K562 (cell line): ENCODE measurements at regions not wholly inside any gene's neighbourhood (a gene's known extent, or its start where the extent isn't known, plus 50 kb on each side); places are given as distances from the start of the nearest gene placed in this dataset.
"Not testable (repeated sequence)": the region's sequence is repeated elsewhere in the genome, so short reads cannot be mapped to it uniquely, and the experiment has no call there.

Experiments
- ATAC-seq: fragments of 200-7000 bp; cut with Tn5 transposase; 3 replicates; pipeline ENCODE4 v1.9.1; 2020; ENCODE audit warnings: moderate library complexity
- BruUV-seq: library from RNA; stranded (reverse); fragments of 400-500 nt; replicated peaks from 2 replicates; lab custom pipeline; 2021; lab: Mats Ljungman, UMichigan
- CTCF ChIA-PET: fragments of 300-600 bp; formaldehyde crosslinking; extraction: SDS; loops from one replicate; lab custom pipeline; 2021; ENCODE audit warnings: low intra/inter-chr PET ratio; lab: Yijun Ruan, JAX
- POLR2A ChIA-PET: fragments of 300-600, 350-650 bp; sonication (Branson Sonifier 250); formaldehyde crosslinking; extraction: SDS; loops from one replicate; lab custom pipeline; 2021; ENCODE audit warnings: antibody characterized with exemption, inconsistent platforms; lab: Yijun Ruan, JAX
- DNase-seq, 4 experiments: peaks; one replicate each; pipeline versions ENCODE4 v3.0.0 to v3.0.0-alpha.2; 2011 to 2018; ENCODE audit warnings: low spot score in 3 of 4, mixed read lengths in 3 of 4; ENCODE audit errors: extremely low read depth in 1 of 4
- FAIRE-seq: peaks from 2 replicates; lab custom pipeline; 2011; peaks lifted over from hg19 to GRCh38; lab: Jason Lieb, UNC
- H2AFZ ChIP-seq: 2 replicates; pipeline ENCODE4 v1.6.0; 2011; ENCODE audit warnings: low read depth, low read length, control low read depth, inconsistent platforms
- H3K27ac ChIP-seq: fragments of 200-600 bp; 3 replicates; pipeline ENCODE4 v1.8.0; 2011; ENCODE audit warnings: low read depth, mild to moderate bottlenecking, control low read depth, inconsistent platforms, low read length, moderate library complexity, mixed read lengths; ENCODE audit errors: extremely low read depth
- H3K27me3 ChIP-seq, 2 experiments: fragments of 300-600 bp in 1 of 2; 2 replicates in 1 of 2; 3 replicates in 1 of 2; pipeline versions ENCODE4 v1.6.0 to v1.8.0; 2011; ENCODE audit warnings: inconsistent platforms in 2 of 2, low read length in 2 of 2, mild to moderate bottlenecking in 1 of 2, mixed read lengths in 1 of 2, moderate library complexity in 1 of 2; ENCODE audit not compliant: control insufficient read depth in 2 of 2, insufficient read depth in 2 of 2
- H3K36me3 ChIP-seq: fragments of 300-600 bp; 3 replicates; pipeline ENCODE4 v1.8.0; 2011; ENCODE audit warnings: mild to moderate bottlenecking, low read length, inconsistent platforms; ENCODE audit not compliant: control insufficient read depth, insufficient read depth
- H3K4me1 ChIP-seq, 2 experiments: fragments of 200-600 bp in 1 of 2; replicated peaks in 1 of 2; 2 replicates in 1 of 2; 3 replicates in 1 of 2; pipeline versions ENCODE4 v1.5.1 to v1.8.0; 2011; ENCODE audit warnings: inconsistent platforms in 2 of 2, low read length in 2 of 2, mild to moderate bottlenecking in 1 of 2, mixed read lengths in 1 of 2, moderate library complexity in 1 of 2; ENCODE audit not compliant: control insufficient read depth in 2 of 2, insufficient read depth in 2 of 2
- H3K4me2 ChIP-seq: 2 replicates; pipeline ENCODE4 v1.6.1; 2011; ENCODE audit warnings: low read length, control low read depth, inconsistent platforms, mixed read lengths; ENCODE audit not compliant: insufficient read depth
- H3K4me3 ChIP-seq: fragments of 200-600 bp; sonication (generic), shearing (Covaris generic); 2 replicates; pipeline ENCODE4 v1.5.1; 2016; ENCODE audit warnings: control low read depth, inconsistent platforms
- H3K79me2 ChIP-seq: fragments of 200-600 bp; 3 replicates; pipeline ENCODE4 v1.8.0; 2011; ENCODE audit warnings: low read length, inconsistent platforms; ENCODE audit not compliant: control insufficient read depth, insufficient read depth
- H3K9ac ChIP-seq, 2 experiments: 2 replicates each; pipeline versions ENCODE4 v1.6.0 to v1.6.1; 2011; ENCODE audit warnings: low read depth in 2 of 2, low read length in 2 of 2, control low read depth in 1 of 2, inconsistent platforms in 1 of 2, mild to moderate bottlenecking in 1 of 2, mixed read lengths in 1 of 2; ENCODE audit not compliant: insufficient read depth in 1 of 2
- H3K9me1 ChIP-seq: one replicate; pipeline ENCODE4 v1.6.0; 2011; ENCODE audit warnings: inconsistent platforms, mild to moderate bottlenecking, low read length, moderate library complexity; ENCODE audit not compliant: control insufficient read depth, insufficient read depth
- H3K9me3 ChIP-seq: replicated peaks from 2 replicates; pipeline ENCODE4 v1.5.1; 2011; ENCODE audit warnings: low read depth, low read length, inconsistent platforms; ENCODE audit not compliant: control insufficient read depth, insufficient read depth
- H4K20me1 ChIP-seq: replicated peaks from 2 replicates; pipeline ENCODE4 v1.6.1; 2011; ENCODE audit warnings: low read length, inconsistent platforms, mixed read lengths; ENCODE audit not compliant: control insufficient read depth, insufficient read depth
- CEBPG ChIP-seq, 3 experiments: fragments of 200-800 bp in 1 of 3; sonication (Bioruptor generic) in 1 of 3; sonication (generic) in 1 of 3; formaldehyde crosslinking in 1 of 3; IDR thresholded peaks in 2 of 3; conservative IDR thresholded peaks in 1 of 3; 2 replicates each; pipeline versions ENCODE4 v1.6.1 to v1.8.0; 2016 to 2022; ENCODE audit warnings: missing compliant biosample characterization in 2 of 3, missing genetic modification characterization in 2 of 3, mild to moderate bottlenecking in 1 of 3, missing genetic modification reagents in 1 of 3
- FOXO4 ChIP-seq: fragments of 450-650 bp; formaldehyde crosslinking; IDR thresholded peaks from 2 replicates; pipeline ENCODE4 v1.4.0; 2020; ENCODE audit warnings: mild to moderate bottlenecking, moderate library complexity
- HMG20A ChIP-seq: fragments of 450-650 bp; formaldehyde crosslinking; conservative IDR thresholded peaks from 2 replicates; pipeline ENCODE4 v1.4.0; 2020; ENCODE audit warnings: mild to moderate bottlenecking, mixed read lengths
- MYNN ChIP-seq, 2 experiments: sonication (generic); formaldehyde crosslinking in 1 of 2; IDR thresholded peaks; 2 replicates each; pipeline versions ENCODE4 v1.5.0 to v1.6.1; 2016 to 2020; ENCODE audit warnings: antibody characterized with exemption in 1 of 2, missing genetic modification reagents in 1 of 2
- RNF219 ChIP-seq: fragments of 250-450 bp; sonication (Bioruptor Pico); IDR thresholded peaks from 2 replicates; pipeline ENCODE4 v1.5.0; 2022; ENCODE audit warnings: mild to moderate bottlenecking
- ZNF316 ChIP-seq: fragments of 450-650 bp; IDR thresholded peaks from 2 replicates; pipeline ENCODE4 v1.6.1; 2016
- WGBS: fragments of 100-300 bp; shearing (Covaris generic); methylation state at CpG from one replicate; pipeline ENCODE4 v1.1.6; 2016; ENCODE audit warnings: low coverage, mixed read lengths; ENCODE audit not compliant: insufficient coverage; ENCODE audit errors: missing lambda C conversion rate; 5-methylcytosine and 5-hydroxymethylcytosine counted together
- in situ Hi-C: fragments of 300-500 bp; cut with MboI; formaldehyde crosslinking; loops from 4 replicates; pipeline ENCODE4 v1.15.0; 2018; ENCODE audit warnings: inconsistent platforms, mixed read lengths
- intact Hi-C: fragments of 100-400 bp; cut with micrococcal nuclease; formaldehyde crosslinking; loops from 2 replicates; pipeline ENCODE4 v1.14.2; 2022
- TF ChIP-seq, protein P1 (sequence below): sonication (generic); formaldehyde crosslinking; IDR thresholded peaks from 2 replicates; pipeline ENCODE4 v1.8.1; 2023; ENCODE audit warnings: mild to moderate bottlenecking, missing genetic modification reagents, moderate library complexity

DNA sequence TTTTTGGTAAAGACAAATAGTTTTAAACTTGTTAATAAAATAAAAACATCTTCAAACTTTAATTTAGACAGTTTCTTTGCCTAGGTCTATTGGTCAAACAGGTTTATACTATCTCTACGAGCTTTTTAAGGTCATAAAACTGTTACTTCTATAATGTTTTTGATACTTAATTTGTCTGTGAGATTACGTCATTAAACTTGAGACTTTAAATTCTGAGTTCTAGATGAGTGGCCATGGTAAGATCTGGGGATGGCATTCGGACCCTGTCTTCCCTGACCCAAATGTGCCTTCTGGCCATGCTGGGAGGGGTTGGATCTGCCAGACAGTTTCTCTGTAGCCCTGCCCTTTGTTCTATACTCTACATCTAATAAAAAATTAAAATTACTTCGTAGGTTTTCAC, 497.8 kb downstream of the TMEM135 start:
- no peak for ATAC-seq
- no peaks in the 10 kb centered on the region for H3K36me3 ChIP-seq
- H3K9me3 ChIP-seq, result peaks cover 2% of the 10 kb centered on the region; the same call in 1 of the 2 replicates
- WGBS, result 0% methylated on average over 4 of the region's 4 CpGs
- intact Hi-C loops, result no loop called here
- FAIRE-seq, result no peak
- H3K9ac ChIP-seq, result no peak overlapping the region
- no peaks in the 10 kb centered on the region for H3K9me1 ChIP-seq
- H3K4me2 ChIP-seq, result no peak overlapping the region
- CTCF ChIA-PET, result no interaction called here
- H3K4me1 ChIP-seq, result no peaks in the 10 kb centered on the region
- no peaks in the 10 kb centered on the region for H3K79me2 ChIP-seq
- BruUV-seq, result no TSS peak
- no peak overlapping the region for H2AFZ ChIP-seq
- no peak overlapping the region for H3K4me3 ChIP-seq
- H3K27me3 ChIP-seq, result no peaks in the 10 kb centered on the region
- TF ChIP-seq RNF219 (CRISPR knock-in tag) (no peak), FOXO4 (no peak), HMG20A (CRISPR knock-in tag) (no peak), ZNF316 (no peak), CEBPG (CRISPR knock-in tag; IDR thresholded peaks at IDR 0.05) (no peak), CEBPG (tag; conservative IDR thresholded peaks at IDR 0.05 in 1 of 2, IDR thresholded peaks at IDR 0.05 in 1 of 2) (no peak), MYNN (IDR thresholded peaks at IDR 0.05) (no peak), MYNN (CRISPR knock-in tag; IDR thresholded peaks at IDR 0.05) (no peak)
- TF ChIP-seq, protein P1, sequence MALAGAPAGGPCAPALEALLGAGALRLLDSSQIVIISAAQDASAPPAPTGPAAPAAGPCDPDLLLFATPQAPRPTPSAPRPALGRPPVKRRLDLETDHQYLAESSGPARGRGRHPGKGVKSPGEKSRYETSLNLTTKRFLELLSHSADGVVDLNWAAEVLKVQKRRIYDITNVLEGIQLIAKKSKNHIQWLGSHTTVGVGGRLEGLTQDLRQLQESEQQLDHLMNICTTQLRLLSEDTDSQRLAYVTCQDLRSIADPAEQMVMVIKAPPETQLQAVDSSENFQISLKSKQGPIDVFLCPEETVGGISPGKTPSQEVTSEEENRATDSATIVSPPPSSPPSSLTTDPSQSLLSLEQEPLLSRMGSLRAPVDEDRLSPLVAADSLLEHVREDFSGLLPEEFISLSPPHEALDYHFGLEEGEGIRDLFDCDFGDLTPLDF (CRISPR knock-in tag), result no peak
- TF ChIP-seq, all 486 proteins: peak for 0
- in situ Hi-C loops, result no loop called here
- Histone ChIP-seq H4K20me1 (no peaks in the 10 kb centered on the region), H3K27ac (no peak overlapping the region)
- no peak for DNase-seq
- POLR2A ChIA-PET, result no interaction called here

DNA sequence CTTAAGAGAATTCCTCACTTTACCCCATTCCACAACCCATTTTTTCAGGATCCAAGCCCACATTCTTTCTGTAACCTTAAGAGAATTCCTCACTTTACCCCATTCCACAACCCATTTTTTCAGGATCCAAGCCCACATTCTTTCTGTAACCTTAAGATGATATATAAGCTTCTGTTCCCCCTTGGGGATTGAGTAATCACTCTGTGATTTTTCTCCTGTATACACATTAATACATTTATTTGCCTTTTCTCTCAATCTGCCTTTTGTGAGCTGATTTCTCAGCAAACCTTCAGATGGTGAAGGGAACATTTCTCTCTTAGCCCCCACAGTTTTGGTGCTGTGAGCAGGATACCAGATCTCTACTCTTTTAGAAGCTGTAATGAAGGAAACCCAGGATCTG, 494.1 kb downstream of the TMEM135 start:
- ATAC-seq, H3K4me1 ChIP-seq, FAIRE-seq, H3K9me1 ChIP-seq, BruUV-seq, intact Hi-C loops, POLR2A ChIA-PET, H3K79me2 ChIP-seq, H4K20me1 ChIP-seq, H3K27me3 ChIP-seq, in situ Hi-C loops, CTCF ChIA-PET, H2AFZ ChIP-seq, H3K36me3 ChIP-seq, H3K27ac ChIP-seq, H3K9me3 ChIP-seq, H3K4me3 ChIP-seq, H3K4me2 ChIP-seq, H3K9ac ChIP-seq, DNase-seq: not testable (repeated sequence)
